Nephron progenitor cell (in vitro differentiated cells): ENCODE measurements at regions not wholly inside any gene's neighbourhood (a gene's known extent, or its start where the extent isn't known, plus 50 kb on each side); places are given as distances from the start of the nearest gene placed in this dataset.
"Not testable (repeated sequence)": the region's sequence is repeated elsewhere in the genome, so short reads cannot be mapped to it uniquely, and the experiment has no call there.

ENCODE experiments used
- DNase-seq: peaks from one replicate; pipeline ENCODE4 v3.0.0; 2021
- H3K27ac Mint-ChIP-seq: 2 replicates; pipeline ENCODE4 v1.8.0; 2021; ENCODE audit warnings: mild to moderate bottlenecking, moderate library complexity, mixed read lengths
- H3K27me3 Mint-ChIP-seq: 2 replicates; pipeline ENCODE4 v1.8.0; 2021; ENCODE audit warnings: mild to moderate bottlenecking, low read depth, mixed read lengths; ENCODE audit not compliant: poor library complexity
- H3K36me3 Mint-ChIP-seq: 2 replicates; pipeline ENCODE4 v1.8.0; 2021; ENCODE audit warnings: low read depth, mixed read lengths
- H3K4me1 Mint-ChIP-seq: 2 replicates; pipeline ENCODE4 v1.8.0; 2021; ENCODE audit warnings: mixed read lengths
- H3K4me3 Mint-ChIP-seq: 2 replicates; pipeline ENCODE4 v1.8.0; 2021; ENCODE audit warnings: mild to moderate bottlenecking, moderate library complexity, mixed read lengths
- H3K9me3 Mint-ChIP-seq: 2 replicates; pipeline ENCODE4 v1.8.0; 2021; ENCODE audit warnings: mild to moderate bottlenecking, moderate library complexity, mixed read lengths
- CTCF ChIP-seq: fragments of 200-600 bp; sonication (generic); IDR thresholded peaks from 2 replicates; pipeline ENCODE4 v1.5.0; 2021; ENCODE audit warnings: antibody characterized with exemption

DNA sequence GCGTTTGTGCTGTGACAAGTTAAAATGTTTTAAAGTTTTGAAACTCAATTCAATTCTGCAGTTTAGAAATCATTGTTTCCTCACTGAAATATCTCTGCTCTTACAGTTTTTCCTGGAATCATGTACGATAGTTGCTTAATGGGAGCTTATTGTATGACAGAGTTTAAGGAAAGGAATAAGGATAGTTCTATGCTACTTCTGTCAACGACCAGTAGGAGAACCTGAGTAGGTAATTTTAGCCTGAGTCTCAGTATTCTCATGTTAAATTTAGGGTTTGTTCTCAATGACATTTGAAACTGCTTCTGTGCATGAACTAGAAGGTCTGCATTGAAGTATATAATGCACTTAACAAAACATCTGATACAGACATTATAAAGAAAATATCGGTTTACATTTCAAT is 361.1 kb downstream of the CPS1 start:
- TF ChIP-seq CTCF: no peak
- Mint-ChIP-seq H3K4me1 (no peaks in the 10 kb centered on the region), H3K27ac (no peak overlapping the region)

GRCh38 chr2:210919128-210919527 is 362.7 kb downstream of the CPS1 start:
- Mint-ChIP-seq H3K4me3 (no peak overlapping the region), H3K36me3 (peaks cover 5% of the 10 kb centered on the region), H3K27me3 (peaks cover 3% of the 10 kb centered on the region), H3K27ac (no peak overlapping the region), H3K4me1 (no peaks in the 10 kb centered on the region), H3K9me3 (peaks cover 16% of the 10 kb centered on the region)
- DNase-seq: no peak
- TF ChIP-seq CTCF: no peak

More for the DNA sequence above, 361.1 kb downstream of the CPS1 start:
- H3K9me3 Mint-ChIP-seq: peaks cover 11% of the 10 kb centered on the region
- DNase-seq: no peak
- H3K36me3 Mint-ChIP-seq: peaks cover 5% of the 10 kb centered on the region
- H3K4me3 Mint-ChIP-seq: no peak overlapping the region
- H3K27me3 Mint-ChIP-seq: peaks cover 3% of the 10 kb centered on the region

GRCh38 chr2:210922419-210922818 is 366.0 kb downstream of the CPS1 start:
- Mint-ChIP-seq H3K9me3 (peaks cover 16% of the 10 kb centered on the region), H3K27ac (no peak overlapping the region), H3K4me3 (no peak overlapping the region), H3K27me3 (peaks cover 3% of the 10 kb centered on the region), H3K4me1 (no peaks in the 10 kb centered on the region), H3K36me3 (peaks cover 5% of the 10 kb centered on the region)
- TF ChIP-seq CTCF: no peak
- DNase-seq: no peak

DNA sequence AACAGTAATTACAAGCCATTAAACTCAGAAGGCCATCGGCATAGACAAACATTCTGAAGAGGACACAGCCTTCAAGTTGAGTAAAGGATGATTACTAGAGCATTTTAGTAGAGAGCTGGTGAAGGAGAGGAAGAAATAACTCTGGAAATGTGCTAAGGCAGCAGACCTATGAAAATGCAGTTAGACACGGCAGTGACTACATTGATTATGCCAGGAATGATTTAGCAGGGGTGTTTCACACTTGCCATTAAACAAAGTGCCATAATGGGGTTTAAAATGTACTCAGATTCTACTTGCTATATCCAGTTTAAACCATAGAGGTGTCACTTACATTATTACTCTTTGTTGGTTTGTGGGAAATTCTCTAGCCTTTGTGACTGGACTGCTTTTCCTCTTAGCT is 372.3 kb downstream of the CPS1 start:
- no peak for TF ChIP-seq CTCF
- Mint-ChIP-seq H3K27me3 (no peaks in the 10 kb centered on the region), H3K4me3 (no peak overlapping the region), H3K36me3 (no peaks in the 10 kb centered on the region), H3K27ac (no peak overlapping the region), H3K4me1 (no peaks in the 10 kb centered on the region), H3K9me3 (no peaks in the 10 kb centered on the region)
- DNase-seq: no peak

- DNase-seq: no peak
- Mint-ChIP-seq H3K4me1 (no peaks in the 10 kb centered on the region), H3K9me3 (peaks cover 15% of the 10 kb centered on the region), H3K4me3 (no peak overlapping the region), H3K36me3 (no peaks in the 10 kb centered on the region), H3K27ac (no peak overlapping the region), H3K27me3 (peaks cover 3% of the 10 kb centered on the region)
- TF ChIP-seq CTCF: no peak
These were observed 381.8 kb downstream of the CPS1 start for GRCh38 chr2:210938228-210938627.

DNA sequence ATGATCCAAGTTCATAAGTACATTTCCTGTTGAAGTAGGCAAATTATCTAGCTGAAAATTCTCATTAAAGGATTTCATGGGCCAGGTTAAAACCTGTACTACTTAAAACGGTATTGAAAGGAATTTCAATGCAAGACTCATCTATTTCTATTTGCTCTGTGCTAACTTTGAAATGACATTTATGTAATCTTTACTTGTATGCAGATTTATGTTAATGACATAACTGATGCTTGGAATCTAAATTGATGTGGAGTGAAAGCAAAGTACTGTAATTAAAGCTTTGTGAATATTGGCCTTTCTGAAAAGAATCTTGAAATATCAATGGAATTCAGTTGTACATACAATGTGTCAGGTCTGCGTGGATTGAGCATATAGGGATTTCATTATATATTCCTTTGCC is 390.0 kb downstream of the CPS1 start:
- Mint-ChIP-seq H3K4me1 (no peaks in the 10 kb centered on the region), H3K27ac (no peak overlapping the region), H3K36me3 (no peaks in the 10 kb centered on the region), H3K4me3 (no peak overlapping the region), H3K27me3 (no peaks in the 10 kb centered on the region), H3K9me3 (no peaks in the 10 kb centered on the region)
- no peak for DNase-seq
- no peak for TF ChIP-seq CTCF

- not testable (repeated sequence) for H3K4me1 Mint-ChIP-seq, DNase-seq, H3K27me3 Mint-ChIP-seq, H3K27ac Mint-ChIP-seq, H3K36me3 Mint-ChIP-seq, H3K9me3 Mint-ChIP-seq, H3K4me3 Mint-ChIP-seq
These were observed 394.1 kb downstream of the CPS1 start for GRCh38 chr2:210950434-210951060.
